Neural progenitor cell (in vitro differentiated cells): ENCODE measurements at regions not wholly inside any gene's neighbourhood (a gene's known extent, or its start where the extent isn't known, plus 50 kb on each side); places are given as distances from the start of the nearest gene placed in this dataset.

Experiments used
- DNase-seq: peaks from one replicate; pipeline ENCODE4 v3.0.0-alpha.2; 2016; ENCODE audit warnings: low spot score
- H2AFZ ChIP-seq: fragments of 200-600 bp; sonication (generic); replicated peaks from 2 replicates; pipeline ENCODE4 v1.6.1; 2016; ENCODE audit warnings: antibody characterized with exemption
- H3F3A ChIP-seq: fragments of 200-600 bp; sonication (generic); 2 replicates; pipeline ENCODE4 v1.6.1; 2016; ENCODE audit warnings: antibody characterized with exemption, low read depth
- H3K27ac ChIP-seq: fragments of 200-600 bp; sonication (generic); 2 replicates; pipeline ENCODE4 v1.5.1; 2016; ENCODE audit warnings: mild to moderate bottlenecking
- H3K27me3 ChIP-seq: fragments of 200-600 bp; sonication (generic); 2 replicates; pipeline ENCODE4 v1.6.1; 2016; ENCODE audit warnings: mild to moderate bottlenecking, moderate library complexity
- H3K36me3 ChIP-seq: fragments of 200-600 bp; sonication (generic); 2 replicates; pipeline ENCODE4 v1.5.1; 2016
- H3K4me1 ChIP-seq: fragments of 200-600 bp; sonication (generic); 2 replicates; pipeline ENCODE4 v1.6.1; 2016; ENCODE audit warnings: mixed run types
- H3K4me2 ChIP-seq: fragments of 200-600 bp; sonication (generic); 2 replicates; pipeline ENCODE4 v1.6.1; 2016
- H3K4me3 ChIP-seq: fragments of 200-600 bp; sonication (generic); 2 replicates; pipeline ENCODE4 v1.5.1; 2016
- H3K79me2 ChIP-seq: fragments of 200-600 bp; sonication (generic); 2 replicates; pipeline ENCODE4 v1.6.1; 2016; ENCODE audit warnings: low read depth
- H3K9ac ChIP-seq: fragments of 200-600 bp; sonication (generic); 2 replicates; pipeline ENCODE4 v1.6.1; 2016
- H3K9me3 ChIP-seq: fragments of 200-600 bp; sonication (generic); 2 replicates; pipeline ENCODE4 v1.5.1; 2016; ENCODE audit warnings: low read depth
- H4K20me1 ChIP-seq: fragments of 200-600 bp; sonication (generic); 2 replicates; pipeline ENCODE4 v1.6.1; 2016; ENCODE audit warnings: low read depth
- H3K27ac Mint-ChIP-seq: 3 replicates; pipeline ENCODE4 v1.8.0; 2021; ENCODE audit warnings: mixed read lengths
- H3K27me3 Mint-ChIP-seq: 2 replicates; pipeline ENCODE4 v1.8.0; 2022; ENCODE audit warnings: low read depth, mild to moderate bottlenecking, inconsistent platforms, moderate library complexity, mixed read lengths; ENCODE audit not compliant: insufficient read depth
- H3K36me3 Mint-ChIP-seq: 3 replicates; pipeline ENCODE4 v1.8.0; 2021; ENCODE audit warnings: mixed read lengths
- H3K4me1 Mint-ChIP-seq: 3 replicates; pipeline ENCODE4 v1.8.0; 2021; ENCODE audit warnings: mixed read lengths
- H3K4me3 Mint-ChIP-seq: 3 replicates; pipeline ENCODE4 v1.8.0; 2021; ENCODE audit warnings: mild to moderate bottlenecking, moderate library complexity, mixed read lengths
- H3K9me3 Mint-ChIP-seq: 3 replicates; pipeline ENCODE4 v1.8.0; 2020; ENCODE audit warnings: mixed read lengths
- EZH2 ChIP-seq: fragments of 200-600 bp; sonication (generic); IDR thresholded peaks from 2 replicates; pipeline ENCODE4 v1.6.1; 2017; ENCODE audit warnings: antibody characterized with exemption, mild to moderate bottlenecking, moderate library complexity
- EZH2phosphoT487 ChIP-seq: fragments of 200-600 bp; sonication (generic); IDR thresholded peaks from 2 replicates; pipeline ENCODE4 v1.6.1; 2017; ENCODE audit warnings: antibody characterized with exemption
- TF ChIP-seq, protein P1 (sequence below): fragments of 200-600 bp; sonication (generic); IDR thresholded peaks from 2 replicates; pipeline ENCODE4 v1.5.1; 2017; ENCODE audit warnings: antibody characterized with exemption, mild to moderate bottlenecking

DNA sequence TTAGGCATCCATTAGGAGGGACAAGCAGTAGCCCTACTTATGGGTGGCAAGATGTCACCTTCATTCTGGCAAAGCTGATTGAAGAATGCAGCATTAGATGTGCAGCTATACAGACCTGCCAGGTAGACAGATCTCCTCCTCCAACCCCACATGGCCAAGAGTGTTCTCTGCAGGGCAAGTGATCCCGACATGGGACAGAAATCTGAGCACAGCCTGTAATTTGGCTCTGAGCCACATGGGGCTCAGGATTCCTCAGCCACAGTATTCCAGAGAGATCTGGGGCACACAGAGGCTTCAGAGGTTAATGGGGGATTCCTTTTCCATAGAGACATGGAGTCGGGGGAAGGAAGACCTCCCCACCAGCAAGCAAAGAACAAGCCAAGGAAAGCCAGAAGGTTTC is 58.7 kb upstream of the GDF10 start:
- H2AFZ ChIP-seq = no peak overlapping the region
- H4K20me1 ChIP-seq = no peaks in the 10 kb centered on the region
- no peaks in the 10 kb centered on the region for H3K4me1 ChIP-seq
- no peak overlapping the region for H3K27ac ChIP-seq
- H3K9ac ChIP-seq = no peak overlapping the region
- peaks cover 13% of the 10 kb centered on the region for H3K4me1 Mint-ChIP-seq
- no peak overlapping the region for H3K27ac Mint-ChIP-seq
- no peak for DNase-seq
- TF ChIP-seq, protein P1, sequence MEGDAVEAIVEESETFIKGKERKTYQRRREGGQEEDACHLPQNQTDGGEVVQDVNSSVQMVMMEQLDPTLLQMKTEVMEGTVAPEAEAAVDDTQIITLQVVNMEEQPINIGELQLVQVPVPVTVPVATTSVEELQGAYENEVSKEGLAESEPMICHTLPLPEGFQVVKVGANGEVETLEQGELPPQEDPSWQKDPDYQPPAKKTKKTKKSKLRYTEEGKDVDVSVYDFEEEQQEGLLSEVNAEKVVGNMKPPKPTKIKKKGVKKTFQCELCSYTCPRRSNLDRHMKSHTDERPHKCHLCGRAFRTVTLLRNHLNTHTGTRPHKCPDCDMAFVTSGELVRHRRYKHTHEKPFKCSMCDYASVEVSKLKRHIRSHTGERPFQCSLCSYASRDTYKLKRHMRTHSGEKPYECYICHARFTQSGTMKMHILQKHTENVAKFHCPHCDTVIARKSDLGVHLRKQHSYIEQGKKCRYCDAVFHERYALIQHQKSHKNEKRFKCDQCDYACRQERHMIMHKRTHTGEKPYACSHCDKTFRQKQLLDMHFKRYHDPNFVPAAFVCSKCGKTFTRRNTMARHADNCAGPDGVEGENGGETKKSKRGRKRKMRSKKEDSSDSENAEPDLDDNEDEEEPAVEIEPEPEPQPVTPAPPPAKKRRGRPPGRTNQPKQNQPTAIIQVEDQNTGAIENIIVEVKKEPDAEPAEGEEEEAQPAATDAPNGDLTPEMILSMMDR = no peak
- TF ChIP-seq EZH2phosphoT487 (no peak), EZH2 (no peak)
- no peaks in the 10 kb centered on the region for H3K36me3 ChIP-seq
- no peaks in the 10 kb centered on the region for H3F3A ChIP-seq
- H3K4me3 Mint-ChIP-seq = no peak overlapping the region
- no peaks in the 10 kb centered on the region for H3K9me3 ChIP-seq
- no peak overlapping the region for H3K4me2 ChIP-seq
- H3K79me2 ChIP-seq = no peaks in the 10 kb centered on the region
- peaks cover 7% of the 10 kb centered on the region for H3K27me3 Mint-ChIP-seq
- H3K27me3 ChIP-seq = no peaks in the 10 kb centered on the region
- H3K9me3 Mint-ChIP-seq = peaks cover 2% of the 10 kb centered on the region
- H3K36me3 Mint-ChIP-seq = no peaks in the 10 kb centered on the region
- no peak overlapping the region for H3K4me3 ChIP-seq

DNA sequence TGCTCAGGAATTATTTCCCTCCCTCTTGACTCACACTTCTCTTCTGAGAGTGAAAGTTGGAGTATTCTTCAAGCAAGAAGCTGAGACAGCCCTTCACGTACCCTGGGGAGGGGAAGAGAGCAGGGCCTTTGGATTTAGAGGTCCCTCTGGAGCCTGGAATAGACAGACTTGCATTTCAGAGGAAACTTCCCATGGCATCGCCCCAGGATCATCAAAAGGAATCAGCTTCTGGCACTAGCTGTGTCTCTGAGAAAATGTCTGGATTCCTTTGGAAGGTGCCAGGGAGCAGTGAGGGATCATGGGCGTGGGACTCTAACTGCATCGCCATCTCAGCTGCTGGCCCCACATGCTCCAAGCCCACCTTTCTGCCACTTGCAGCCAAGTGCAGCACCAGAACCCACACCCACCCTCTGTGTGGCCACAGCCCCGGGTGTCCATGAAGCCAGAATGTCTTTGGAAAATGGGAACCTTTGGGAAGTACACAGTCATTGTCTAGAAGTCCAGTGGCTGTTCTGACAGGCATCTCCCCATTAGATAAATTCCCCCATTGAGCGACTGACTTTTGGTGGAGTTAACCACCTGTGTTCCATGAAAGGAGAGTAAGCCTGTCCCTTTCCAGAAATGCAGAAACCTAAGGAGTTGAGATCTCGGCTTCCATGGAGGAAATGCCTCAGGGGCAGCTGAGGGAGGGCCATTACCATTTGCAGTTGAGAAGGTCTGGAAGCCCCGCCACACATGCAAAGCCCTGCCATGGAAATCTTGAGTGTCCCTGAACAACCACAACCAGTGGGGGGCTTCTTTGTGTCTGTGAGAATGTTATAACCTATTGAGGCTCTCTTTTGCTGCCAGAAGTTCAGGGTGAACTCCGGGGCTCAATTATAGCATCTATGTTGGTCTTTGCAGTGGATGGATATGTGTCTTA is 57.8 kb upstream of the GDF10 start:
- H2AFZ ChIP-seq = no peak overlapping the region

DNA sequence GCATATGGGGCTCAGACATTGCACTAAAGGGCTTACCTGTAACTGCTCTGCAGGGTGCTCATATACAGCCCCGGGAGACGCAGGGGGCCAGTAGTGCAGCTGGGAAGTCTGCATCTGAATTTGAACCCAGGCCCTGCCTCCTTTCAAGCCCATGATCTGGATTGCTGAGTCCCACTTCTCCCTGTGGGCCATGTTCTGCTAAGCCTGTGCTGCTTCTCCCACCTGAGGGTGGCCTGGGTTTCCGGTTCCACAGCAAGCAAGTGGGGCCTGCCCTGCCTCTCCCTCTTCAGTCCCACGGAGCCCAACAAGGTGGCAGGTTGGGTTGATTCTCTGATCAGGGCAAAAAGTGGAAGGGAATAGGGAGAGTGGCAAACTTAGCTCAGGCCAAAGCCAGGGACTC is 56.6 kb upstream of the GDF10 start:
- DNase-seq = no peak
- H2AFZ ChIP-seq = no peak overlapping the region
- H3K4me2 ChIP-seq = no peak overlapping the region
- no peaks in the 10 kb centered on the region for H3F3A ChIP-seq
- Mint-ChIP-seq H3K36me3 (no peaks in the 10 kb centered on the region), H3K27me3 (peaks cover 10% of the 10 kb centered on the region), H3K9me3 (no peaks in the 10 kb centered on the region), H3K4me3 (no peak overlapping the region), H3K4me1 (peaks cover 13% of the 10 kb centered on the region), H3K27ac (peak overlapping the region; percentile 72)
- H3K36me3 ChIP-seq = no peaks in the 10 kb centered on the region
- no peak overlapping the region for H3K4me3 ChIP-seq
- H3K79me2 ChIP-seq = no peaks in the 10 kb centered on the region
- no peaks in the 10 kb centered on the region for H3K4me1 ChIP-seq
- no peak overlapping the region for H3K27ac ChIP-seq
- no peaks in the 10 kb centered on the region for H3K9me3 ChIP-seq
- H3K27me3 ChIP-seq = no peaks in the 10 kb centered on the region
- no peak overlapping the region for H3K9ac ChIP-seq
- TF ChIP-seq EZH2 = no peak
- TF ChIP-seq, protein P1 = no peak
- TF ChIP-seq EZH2phosphoT487 = no peak
- H4K20me1 ChIP-seq = no peaks in the 10 kb centered on the region

More for the DNA sequence above, 57.8 kb upstream of the GDF10 start:
- Histone ChIP-seq H3F3A (no peaks in the 10 kb centered on the region), H3K9ac (no peak overlapping the region), H3K36me3 (no peaks in the 10 kb centered on the region), H3K4me3 (no peak overlapping the region), H3K27me3 (no peaks in the 10 kb centered on the region), H3K4me2 (no peak overlapping the region), H3K79me2 (no peaks in the 10 kb centered on the region), H3K4me1 (no peaks in the 10 kb centered on the region), H3K9me3 (no peaks in the 10 kb centered on the region), H3K27ac (no peak overlapping the region), H4K20me1 (no peaks in the 10 kb centered on the region)
- Mint-ChIP-seq H3K36me3 (no peaks in the 10 kb centered on the region), H3K4me3 (no peak overlapping the region), H3K9me3 (no peaks in the 10 kb centered on the region), H3K27me3 (peaks cover 7% of the 10 kb centered on the region), H3K27ac (peak overlapping the region; percentile 25), H3K4me1 (peaks cover 13% of the 10 kb centered on the region)
- TF ChIP-seq EZH2phosphoT487 (no peak), EZH2 (no peak)
- TF ChIP-seq, protein P1 = no peak
- no peak for DNase-seq
